NCI-H2196 (cell line): ENCODE measurements at regions not wholly inside any gene's neighbourhood (a gene's known extent, or its start where the extent isn't known, plus 50 kb on each side); places are given as distances from the start of the nearest gene placed in this dataset.

Experiments
- DNase-seq: peaks from one replicate; lab custom pipeline; 2025; ENCODE audit not compliant: unreplicated experiment; lab: John Stamatoyannopoulos, UW

DNA sequence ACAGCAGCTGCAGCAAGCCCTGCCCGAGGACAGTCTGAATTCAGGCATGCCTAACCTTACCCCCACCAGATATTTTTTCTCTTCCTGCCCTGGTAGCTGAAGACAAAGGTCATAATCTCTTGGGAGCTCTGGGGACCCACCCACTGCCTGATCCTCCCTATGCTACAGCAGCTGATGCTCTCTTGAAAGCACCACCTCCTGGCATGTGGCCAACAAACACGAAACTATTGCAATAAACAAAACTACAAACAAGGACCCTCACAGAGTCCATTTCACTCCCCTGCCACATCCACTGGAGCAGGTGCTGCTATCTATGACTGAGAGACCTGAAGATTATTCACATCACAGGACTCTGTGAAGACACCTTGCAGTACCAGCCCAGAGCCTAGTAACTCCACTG, 238.5 kb upstream of the HS3ST5 start:
- no peak for DNase-seq

DNA sequence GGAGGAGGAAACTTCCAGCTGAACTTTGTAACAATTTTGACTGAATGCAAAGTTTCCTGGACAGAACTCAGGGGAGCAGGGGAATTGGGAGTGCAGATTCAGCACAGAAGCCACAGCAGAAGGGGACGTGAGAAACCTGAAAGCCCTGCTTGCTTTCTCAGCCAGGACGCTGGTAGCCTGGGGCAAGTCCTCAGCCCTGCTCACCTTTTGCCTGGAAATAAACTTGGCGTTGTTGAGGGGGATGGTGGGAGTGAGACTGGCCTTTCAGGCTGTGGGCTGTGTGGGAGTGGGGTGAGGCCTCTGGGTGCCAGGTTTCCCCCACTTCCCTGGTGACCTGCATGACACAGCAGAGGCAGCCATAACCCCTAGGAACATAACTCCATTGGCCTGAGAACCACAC, 238.1 kb upstream of the HS3ST5 start:
- DNase-seq, result no peak

DNA sequence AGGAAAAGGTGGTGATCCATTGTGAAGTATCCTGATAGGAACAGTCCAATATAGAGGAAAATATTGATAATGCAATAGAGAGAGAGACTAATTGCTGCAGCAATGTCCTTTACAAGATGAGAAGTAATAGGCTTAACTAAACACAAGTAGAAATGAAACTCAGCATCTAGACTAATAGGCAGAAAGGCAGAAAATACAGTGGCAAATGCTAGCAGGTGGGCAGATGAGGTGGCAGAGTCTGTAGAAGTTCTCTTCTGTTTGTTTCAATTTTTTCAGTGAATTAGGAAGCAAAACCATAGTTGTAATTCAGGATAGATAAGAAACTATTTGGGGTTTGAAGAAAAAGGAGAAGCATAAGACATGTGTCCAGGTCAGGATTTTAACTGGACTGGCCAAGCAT, 236.7 kb upstream of the HS3ST5 start:
- DNase-seq, result no peak

DNA sequence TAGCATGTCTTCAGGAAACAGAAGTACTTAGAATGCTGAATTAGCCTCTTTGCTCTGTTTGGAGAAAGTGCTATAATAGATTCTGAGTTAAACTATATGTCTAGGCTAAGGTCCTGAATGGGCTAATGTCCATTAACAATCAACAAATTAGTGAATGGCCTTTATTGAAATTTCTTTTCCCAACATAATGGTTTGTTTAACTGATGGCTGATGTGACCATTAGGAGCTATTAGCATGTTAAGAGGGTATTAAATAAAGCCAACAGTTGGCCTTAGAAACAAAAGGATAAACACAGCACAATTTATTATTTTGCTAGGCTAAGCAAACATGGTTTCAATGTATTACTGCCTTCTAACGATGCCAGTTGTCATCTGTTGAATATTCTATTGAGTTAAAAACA, 234.3 kb upstream of the HS3ST5 start:
- no peak for DNase-seq

DNA sequence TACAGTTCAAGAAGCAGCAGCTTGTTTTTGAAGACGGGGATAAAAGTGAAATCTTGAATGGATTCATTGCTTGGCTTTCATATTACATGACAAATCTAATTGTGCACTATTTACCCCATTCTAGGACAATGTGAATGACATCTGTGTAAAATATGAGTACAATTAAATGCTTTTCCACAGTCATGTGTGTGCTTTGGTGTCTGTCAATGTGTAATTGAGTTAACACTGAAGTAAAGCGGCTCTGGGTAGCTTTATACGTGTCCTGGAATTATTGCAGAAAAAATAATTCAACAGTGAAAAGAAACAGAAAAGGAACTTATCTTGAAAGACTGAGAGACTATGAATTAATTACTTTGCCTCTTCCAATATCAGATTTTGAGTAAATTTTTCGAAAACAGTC, 233.5 kb upstream of the HS3ST5 start:
- no peak for DNase-seq

DNA sequence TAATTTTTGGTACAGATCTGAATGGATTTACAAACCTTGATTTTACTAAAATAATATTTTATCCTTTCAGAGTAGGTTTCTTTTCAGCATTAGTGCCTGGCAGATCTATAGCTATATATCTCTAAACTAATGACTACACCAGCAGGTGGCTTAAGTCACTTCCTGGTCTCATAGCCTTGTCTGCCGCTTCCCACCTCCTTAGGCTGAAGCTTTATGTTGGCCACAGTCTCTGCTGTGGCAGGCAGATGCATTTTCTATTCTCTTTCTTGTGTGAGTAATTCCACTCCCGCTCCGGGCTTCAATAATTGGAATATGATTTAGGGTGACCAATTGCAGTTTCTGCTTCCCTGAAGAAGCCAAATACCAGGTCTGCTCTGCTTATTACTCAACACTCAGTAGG, 226.8 kb upstream of the HS3ST5 start:
- no peak for DNase-seq

DNA sequence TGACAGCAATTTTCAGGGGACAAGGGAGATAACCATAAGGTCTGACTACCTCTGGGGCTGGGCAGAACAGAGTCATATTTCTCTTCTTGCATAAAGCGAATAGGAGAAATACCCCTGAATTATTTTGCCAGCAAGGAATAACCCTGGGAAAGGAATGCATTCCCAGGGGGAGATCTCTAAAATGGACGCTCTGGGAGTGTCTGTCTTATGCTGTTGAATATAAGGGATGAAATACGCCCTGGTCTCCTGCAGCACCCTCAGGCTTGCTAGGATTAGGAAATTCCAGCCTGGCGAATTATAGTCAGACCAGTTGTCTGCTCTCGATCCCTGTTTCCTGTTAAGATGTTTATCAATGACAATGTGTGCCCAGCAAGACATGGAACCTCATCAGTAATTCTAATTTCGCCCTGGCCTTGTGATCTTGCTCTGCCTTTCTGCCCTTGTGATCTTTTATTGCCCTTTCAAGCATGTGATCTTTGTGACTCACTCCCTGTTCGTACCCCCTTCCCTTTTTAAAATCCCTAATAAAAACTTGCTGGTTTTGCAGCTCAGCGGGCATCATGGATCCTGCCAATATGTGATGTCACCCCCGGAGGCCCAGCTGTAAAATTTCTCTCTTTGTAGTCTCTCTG, 221.6 kb upstream of the HS3ST5 start:
- no peak for DNase-seq

DNA sequence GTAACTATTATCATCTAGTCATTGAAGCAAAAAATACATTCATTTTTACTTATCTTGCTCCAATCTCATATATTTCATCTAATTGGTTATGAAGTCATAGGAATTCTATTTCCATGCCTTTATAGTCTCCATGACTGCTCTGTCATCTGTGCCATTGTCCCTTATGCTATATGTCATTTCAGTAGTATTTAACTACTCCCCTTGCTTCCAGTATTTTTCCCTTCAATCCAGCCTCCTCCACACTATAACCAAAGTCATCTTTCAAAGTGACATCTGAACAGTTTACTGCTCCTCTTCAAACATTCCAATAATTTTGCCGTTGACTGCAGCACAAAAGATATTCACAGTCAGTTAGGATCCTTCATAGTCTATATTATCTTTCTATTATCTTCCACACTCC, 216.6 kb upstream of the HS3ST5 start:
- no peak for DNase-seq

DNA sequence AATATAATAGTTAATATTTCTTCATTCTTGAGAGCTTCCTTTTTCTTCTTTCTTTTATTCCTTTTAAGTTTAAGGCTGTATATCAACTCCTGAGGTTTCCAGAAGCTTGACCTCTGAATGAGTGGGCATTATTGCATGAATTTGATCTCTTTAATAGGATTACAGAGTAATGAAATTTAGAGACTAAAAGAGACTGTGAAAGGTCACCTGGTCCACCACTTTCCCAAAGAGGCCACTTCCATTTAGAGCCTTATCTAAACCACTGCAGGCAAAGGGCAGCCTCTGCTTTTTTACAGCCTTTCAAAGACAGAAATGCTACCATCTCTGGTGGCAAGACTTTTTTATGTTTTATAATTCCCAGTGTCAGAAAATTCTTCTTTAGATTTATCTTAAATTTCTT, 215.3 kb upstream of the HS3ST5 start:
- no peak for DNase-seq

DNA sequence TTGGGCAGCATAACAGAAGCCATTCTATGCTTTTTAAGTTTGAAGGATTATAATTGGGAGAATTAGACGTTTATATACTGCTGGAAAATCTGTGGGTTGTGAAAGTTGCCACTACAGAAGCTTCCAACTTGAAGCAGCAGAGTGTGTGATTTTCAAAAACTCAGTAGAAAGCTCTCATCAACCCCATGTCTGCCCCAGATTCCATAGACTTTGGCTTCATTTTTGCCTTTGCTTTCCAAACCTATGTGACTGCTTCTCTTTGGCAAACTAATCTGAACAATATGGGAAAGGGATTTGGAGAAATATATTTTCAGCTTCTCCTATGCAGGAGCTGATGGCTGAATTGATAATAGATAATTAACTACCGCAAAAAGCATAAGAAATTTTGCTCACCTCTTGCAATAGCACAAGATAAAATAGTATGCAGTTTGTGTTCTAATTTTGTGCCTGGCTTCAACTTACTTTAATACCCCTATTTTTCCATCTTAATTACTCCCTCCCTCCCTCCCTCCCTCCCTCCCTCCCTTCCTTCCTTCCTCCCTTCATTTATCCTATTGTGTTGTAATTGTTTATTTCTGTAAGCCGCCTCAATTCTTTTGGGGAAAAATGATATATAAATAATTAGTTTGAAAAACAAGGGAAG, 214.1 kb upstream of the HS3ST5 start:
- DNase-seq, result no peak

DNA sequence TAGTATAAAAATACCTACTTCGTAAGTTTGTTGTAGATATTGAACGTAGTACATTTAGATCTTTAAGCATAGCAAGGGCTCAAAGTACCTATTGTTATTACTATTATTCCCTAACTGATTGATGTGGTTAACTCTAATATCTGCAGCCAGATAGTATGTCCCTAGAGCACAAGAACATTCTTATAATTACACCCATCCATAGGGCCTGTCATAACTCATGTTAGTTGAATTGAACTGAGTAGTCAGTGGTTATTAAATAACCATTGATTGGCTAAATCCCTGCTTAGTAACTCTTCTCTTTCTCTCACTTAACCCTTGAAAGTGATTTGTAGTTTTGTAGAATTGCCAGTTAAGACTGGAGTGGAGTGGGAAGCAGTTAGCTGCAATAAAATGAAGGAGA, 207.5 kb upstream of the HS3ST5 start:
- DNase-seq, result no peak

DNA sequence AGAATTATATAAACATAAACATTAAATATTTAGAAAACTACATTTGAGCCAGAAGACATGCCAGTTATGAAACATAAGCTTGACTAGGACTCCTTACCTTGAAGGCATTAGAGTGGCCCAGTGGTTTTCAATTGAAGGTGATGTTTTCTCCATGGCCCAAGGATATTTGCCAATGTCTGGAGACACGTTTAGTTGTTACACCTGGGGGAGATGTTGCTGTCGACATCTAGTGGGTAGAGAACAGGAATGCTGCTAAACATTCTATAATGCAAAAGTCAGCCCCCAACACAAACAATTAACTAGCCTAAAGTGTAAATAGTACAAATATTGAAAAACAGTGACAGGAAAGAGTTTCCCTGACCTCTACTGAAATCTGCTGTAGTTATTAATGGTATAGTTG, 200.9 kb upstream of the HS3ST5 start:
- DNase-seq, result no peak

DNA sequence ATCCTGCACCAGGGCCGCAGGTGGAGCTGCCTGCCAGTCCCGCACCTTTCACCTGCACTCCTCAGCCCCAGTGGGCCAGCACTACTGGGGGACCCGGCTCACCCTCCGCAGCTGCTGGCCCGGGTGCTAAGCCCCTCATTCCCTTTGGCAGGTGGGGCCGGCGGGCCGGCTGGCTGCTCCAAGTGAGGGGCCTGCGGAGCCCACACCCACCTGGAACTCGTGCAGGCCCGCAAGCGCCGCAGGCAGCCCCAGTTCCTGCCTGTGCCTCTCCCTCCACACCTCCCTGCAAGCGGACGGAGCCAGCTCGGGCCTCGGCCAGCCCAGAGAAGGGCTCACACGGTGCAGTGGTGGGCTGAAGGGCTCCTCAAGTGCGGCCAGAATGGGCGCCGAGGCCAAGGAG, 199.0 kb upstream of the HS3ST5 start:
- no peak for DNase-seq

DNA sequence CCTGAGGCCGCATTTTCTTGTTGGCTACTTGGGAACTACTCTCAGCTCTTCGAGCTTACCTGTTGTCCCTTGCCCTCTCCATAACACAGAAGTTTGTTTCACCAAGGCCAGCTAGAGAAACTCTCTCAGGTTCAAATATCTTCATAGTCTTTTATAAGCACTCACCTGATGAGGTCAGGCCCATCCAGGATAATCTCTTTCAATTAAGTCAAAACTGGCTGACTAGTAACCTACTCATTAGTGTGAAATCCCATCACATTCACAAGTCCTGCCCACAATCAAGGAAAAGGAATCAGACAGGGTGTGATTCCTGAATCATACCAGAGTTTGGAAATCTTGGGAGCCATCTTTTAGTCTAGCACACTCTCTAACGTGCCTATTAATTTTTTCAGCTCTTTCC, 195.2 kb upstream of the HS3ST5 start:
- no peak for DNase-seq

DNA sequence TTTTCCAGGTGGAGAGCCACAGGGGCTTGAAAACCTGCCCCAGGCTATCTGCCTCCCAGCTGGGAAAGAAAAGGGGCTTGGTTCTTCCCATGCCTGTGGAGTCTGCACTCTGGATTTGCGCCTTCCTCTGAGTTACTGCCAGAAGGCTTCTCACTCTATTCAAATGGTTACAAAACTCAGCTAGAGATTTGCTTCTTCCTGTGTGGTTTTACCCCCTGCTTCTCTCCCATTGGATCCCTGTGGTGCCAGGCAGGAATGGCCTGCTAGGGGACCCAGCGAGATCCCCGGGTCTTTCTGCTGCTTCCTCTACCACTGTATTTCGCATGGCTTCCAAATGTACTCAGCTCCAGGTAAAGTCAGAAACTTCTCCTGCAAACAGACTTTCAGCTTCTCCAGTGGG, 192.0 kb upstream of the HS3ST5 start:
- DNase-seq, result no peak

DNA sequence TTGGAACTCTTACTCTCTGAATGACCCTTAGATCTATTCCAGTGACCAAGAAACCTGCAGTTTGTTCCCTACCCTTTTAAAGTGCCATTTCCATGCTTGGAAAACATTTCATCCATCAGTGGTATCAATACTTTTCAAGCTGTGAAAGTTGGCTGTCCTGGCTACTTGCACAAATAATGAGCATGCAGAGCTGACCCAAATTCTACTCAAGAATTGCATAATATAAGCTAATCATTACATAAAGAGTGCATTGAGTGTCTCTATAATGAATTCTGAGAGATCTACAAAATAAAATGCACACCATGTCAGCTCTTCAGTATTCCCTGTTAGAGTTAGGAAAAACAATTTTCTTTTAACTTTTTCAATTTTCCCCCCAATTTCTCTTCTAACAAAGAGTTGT, 181.3 kb upstream of the HS3ST5 start:
- no peak for DNase-seq

DNA sequence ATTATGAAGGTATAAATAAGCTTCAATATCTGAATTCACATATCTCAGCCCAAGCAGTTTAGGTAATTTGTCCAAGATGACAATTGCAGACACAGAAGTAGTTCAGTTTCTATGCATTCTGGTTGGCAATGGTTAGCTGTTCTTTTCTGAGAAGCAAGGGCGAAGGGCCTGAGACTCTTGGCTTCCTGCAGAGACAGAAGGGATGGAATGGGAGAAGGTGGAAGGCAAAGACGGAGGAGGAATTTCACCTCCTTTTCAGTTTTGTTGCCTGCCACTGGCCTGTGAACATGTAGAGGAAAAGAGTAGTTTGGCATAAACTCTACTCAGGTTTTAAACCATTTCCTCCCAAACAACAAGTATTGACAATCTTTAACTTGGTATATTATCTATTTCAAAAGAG, 180.7 kb upstream of the HS3ST5 start:
- DNase-seq, result no peak

DNA sequence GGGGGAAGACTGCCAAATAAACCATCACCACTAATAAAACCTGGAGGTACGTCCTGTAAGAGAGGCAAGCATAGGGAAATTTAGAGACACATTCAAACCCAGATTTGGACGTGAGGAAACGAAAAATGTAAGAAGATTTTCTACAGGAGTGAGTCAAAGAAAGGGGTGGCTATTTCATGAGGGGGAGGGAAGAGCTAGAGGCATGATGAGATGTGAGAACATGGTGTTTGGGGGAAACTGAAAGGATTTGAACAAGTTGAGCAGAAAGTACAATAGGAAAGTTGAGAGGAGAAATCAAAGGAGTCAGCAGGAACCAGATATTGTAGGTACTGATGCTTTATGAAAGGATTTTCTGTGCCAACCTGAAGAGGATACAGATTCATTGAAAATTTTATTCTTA, 179.1 kb upstream of the HS3ST5 start:
- DNase-seq, result no peak

DNA sequence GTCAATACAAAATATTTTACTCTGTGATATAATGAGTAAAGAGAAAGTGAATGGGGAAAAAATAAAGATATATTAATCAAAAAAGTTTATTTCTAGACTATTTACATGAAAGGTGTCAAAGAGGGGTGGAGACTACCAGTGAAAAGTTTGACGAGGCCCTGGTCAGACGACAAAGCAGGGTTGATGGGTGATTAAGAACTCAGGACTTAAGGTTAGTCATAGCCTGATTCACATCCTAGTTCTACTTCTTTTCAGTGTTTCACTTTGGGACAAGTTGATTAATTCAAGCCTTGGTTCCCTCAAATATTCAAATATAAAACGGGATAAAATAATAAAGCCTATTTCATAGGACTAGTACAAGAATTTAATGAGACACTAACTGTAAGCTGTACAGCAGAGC, 178.2 kb upstream of the HS3ST5 start:
- DNase-seq, result no peak

DNA sequence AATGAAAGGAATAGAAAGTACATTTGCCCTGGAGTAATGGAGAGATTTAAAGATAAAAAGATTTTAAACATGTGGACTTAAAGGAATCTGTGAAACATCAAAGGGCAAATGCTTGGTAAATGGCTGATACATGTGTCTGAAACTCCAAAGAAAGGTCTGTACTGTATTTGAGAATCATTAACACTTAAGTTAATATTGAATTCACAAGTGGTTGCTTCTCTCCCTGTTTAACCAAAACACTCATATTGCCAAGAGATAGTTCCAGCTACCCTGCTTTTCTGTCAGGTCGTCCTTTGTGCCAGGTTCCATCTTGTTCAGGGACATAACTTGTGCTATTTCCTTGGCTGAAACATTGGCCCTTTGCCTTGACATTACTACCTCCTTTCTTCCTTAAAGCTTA, 171.3 kb upstream of the HS3ST5 start:
- DNase-seq, result no peak

DNA sequence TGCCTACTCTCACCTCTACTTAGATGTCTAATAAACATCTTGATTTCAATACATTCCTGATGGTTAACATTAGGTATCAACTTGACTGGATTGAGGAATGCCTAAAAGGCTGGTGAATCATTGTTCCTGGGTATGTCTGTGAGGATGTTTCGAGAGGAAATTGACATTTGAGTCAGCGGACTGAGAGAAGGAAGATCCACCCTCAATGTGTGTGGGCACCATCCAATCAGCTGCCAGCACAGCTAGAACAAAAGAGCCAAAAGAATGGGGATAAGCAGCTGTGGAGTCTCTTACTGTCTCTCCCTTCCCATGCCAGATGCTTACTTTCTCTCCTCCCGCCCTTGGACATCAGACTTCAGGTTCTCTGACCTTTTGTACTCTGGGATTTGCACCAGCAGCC, 128.6 kb upstream of the HS3ST5 start:
- DNase-seq, result no peak

DNA sequence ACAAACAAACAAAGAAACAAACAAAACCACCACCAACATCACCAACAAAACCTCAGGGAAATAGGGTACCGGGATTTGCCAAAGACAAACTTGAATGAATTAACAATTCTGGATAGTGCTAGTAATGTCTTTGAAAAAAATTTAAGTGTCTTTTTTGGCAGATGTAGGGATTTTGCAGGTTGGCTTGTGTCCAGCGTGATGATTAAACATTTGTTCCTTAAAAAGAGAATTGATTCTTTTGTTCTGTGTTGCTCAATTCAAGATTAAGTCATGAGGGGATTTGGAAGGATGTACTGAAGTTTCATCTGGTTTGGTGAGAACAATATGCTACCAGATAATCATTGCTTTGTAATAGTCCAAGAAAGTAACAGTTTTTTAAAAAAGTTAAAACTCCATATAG, 125.1 kb upstream of the HS3ST5 start:
- DNase-seq, result no peak

DNA sequence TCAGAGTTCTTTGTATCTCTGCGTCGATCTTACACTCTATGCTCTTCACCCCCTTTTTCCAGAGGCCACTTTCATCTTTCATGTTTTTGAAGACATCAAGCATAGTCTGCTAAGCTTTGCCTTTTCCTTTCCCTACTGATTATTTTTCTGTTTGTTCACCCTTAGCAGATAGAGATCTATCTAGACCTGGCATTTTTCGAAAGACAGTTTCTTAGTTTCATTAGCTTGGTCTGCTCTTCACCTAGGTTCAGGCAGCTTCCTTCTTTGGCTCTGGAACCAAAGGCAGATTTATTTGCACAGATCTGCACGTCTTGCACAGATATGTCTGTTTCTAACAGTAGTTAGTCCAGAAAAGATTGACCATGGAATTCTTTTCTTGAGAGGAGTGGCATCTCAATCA, 122.7 kb upstream of the HS3ST5 start:
- no peak for DNase-seq
